CD4-positive, alpha-beta T cell (primary cell): ENCODE measurements at regions not wholly inside any gene's neighbourhood (a gene's known extent, or its start where the extent isn't known, plus 50 kb on each side); places are given as distances from the start of the nearest gene placed in this dataset.
"Not testable (repeated sequence)": the region's sequence is repeated elsewhere in the genome, so short reads cannot be mapped to it uniquely, and the experiment has no call there.

Experiments
- ATAC-seq: fragments of 200-7000 bp; cut with Tn5 transposase; one replicate; pipeline ENCODE4 v1.10.0; 2022; ENCODE audit warnings: mild to moderate bottlenecking; ENCODE audit not compliant: poor library complexity
- CTCF ChIA-PET: fragments of 350-600 bp; sonication (Branson Sonifier 250); formaldehyde crosslinking; loops from one replicate; lab custom pipeline; 2021; ENCODE audit warnings: antibody characterized with exemption, inconsistent platforms; lab: Charles Lee
- POLR2A ChIA-PET: fragments of 350-600 bp; sonication (Branson Sonifier 250); formaldehyde crosslinking; loops from one replicate; lab custom pipeline; 2021; ENCODE audit warnings: antibody characterized with exemption, inconsistent platforms; lab: Charles Lee
- DNase-seq, 14 experiments: peaks; one replicate each; pipeline ENCODE4 v3.0.0-alpha.2; 2013 to 2020; ENCODE audit warnings: mixed read lengths in 2 of 14
- H3K27ac ChIP-seq, 2 donors: one replicate each; pipeline versions ENCODE4 v1.5.1 to v1.7.0; 2013; ENCODE audit warnings: low read length in 2 of 2, low read depth in 1 of 2, mild to moderate bottlenecking in 1 of 2
- H3K27me3 ChIP-seq, 2 experiments: 1 replicate in 1 of 2; 2 replicates in 1 of 2; pipeline versions ENCODE4 v1.6.1 to v1.7.0; 2013; ENCODE audit warnings: low read length in 2 of 2, control low read depth in 1 of 2, mild to moderate bottlenecking in 1 of 2, moderate library complexity in 1 of 2; ENCODE audit not compliant: insufficient read depth in 2 of 2, control insufficient read depth in 1 of 2
- H3K36me3 ChIP-seq: one replicate; pipeline ENCODE4 v1.6.1; 2013; ENCODE audit warnings: low read length, control low read depth; ENCODE audit not compliant: insufficient read depth
- H3K4me1 ChIP-seq: one replicate; pipeline ENCODE4 v1.6.1; 2013; ENCODE audit warnings: low read length, control low read depth; ENCODE audit not compliant: insufficient read depth
- H3K4me3 ChIP-seq: one replicate; pipeline ENCODE4 v1.5.1; 2013; ENCODE audit warnings: mild to moderate bottlenecking, low read length, moderate library complexity
- H3K9me3 ChIP-seq, 2 experiments: 1 replicate in 1 of 2; 2 replicates in 1 of 2; pipeline versions ENCODE4 v1.6.1 to v1.7.0; 2013; ENCODE audit warnings: low read length in 2 of 2, mild to moderate bottlenecking in 2 of 2, control low read depth in 1 of 2, moderate library complexity in 1 of 2; ENCODE audit not compliant: control insufficient read depth in 1 of 2, insufficient read depth in 1 of 2
- H3K27ac Mint-ChIP-seq: one replicate; pipeline ENCODE4 v1.8.0; 2020; ENCODE audit warnings: mixed read lengths
- H3K27me3 Mint-ChIP-seq: one replicate; pipeline ENCODE4 v1.8.0; 2021; ENCODE audit warnings: mixed read lengths
- H3K36me3 Mint-ChIP-seq: one replicate; pipeline ENCODE4 v1.8.0; 2021; ENCODE audit warnings: low read depth, mixed read lengths
- H3K4me1 Mint-ChIP-seq: one replicate; pipeline ENCODE4 v1.8.0; 2021; ENCODE audit warnings: low read depth, mixed read lengths
- H3K4me3 Mint-ChIP-seq: one replicate; pipeline ENCODE4 v1.8.0; 2020; ENCODE audit warnings: mild to moderate bottlenecking, mixed read lengths
- H3K9me3 Mint-ChIP-seq: one replicate; pipeline ENCODE4 v1.8.0; 2020; ENCODE audit warnings: mixed read lengths
- intact Hi-C, 2 experiments: fragments of 100-400 bp; cut with DNase I in 1 of 2; cut with micrococcal nuclease in 1 of 2; formaldehyde crosslinking; loops; one replicate each; pipeline versions ENCODE4 v1.15.1 to v1.9.0; 2023 to 2025; cut with DNase I, micrococcal nuclease

GRCh38 chr21:10449451-10449850 is 71.9 kb upstream of the TPTE start:
- H3K36me3 ChIP-seq, H3K27ac Mint-ChIP-seq, POLR2A ChIA-PET, CTCF ChIA-PET, DNase-seq, intact Hi-C loops, H3K4me1 Mint-ChIP-seq, H3K4me1 ChIP-seq, H3K4me3 ChIP-seq, ATAC-seq, H3K27me3 ChIP-seq, H3K27me3 Mint-ChIP-seq, H3K4me3 Mint-ChIP-seq, H3K27ac ChIP-seq, H3K36me3 Mint-ChIP-seq: not testable (repeated sequence)
- peaks cover 8 to 20% of the 10 kb centered on the region in 2 experiments for H3K9me3 ChIP-seq
- peaks cover 15% of the 10 kb centered on the region for H3K9me3 Mint-ChIP-seq

GRCh38 chr21:10451274-10451673 is 70.1 kb upstream of the TPTE start:
- POLR2A ChIA-PET, H3K4me1 ChIP-seq, H3K27ac Mint-ChIP-seq, H3K36me3 ChIP-seq, H3K27ac ChIP-seq, intact Hi-C loops, H3K27me3 ChIP-seq, H3K4me3 ChIP-seq, H3K36me3 Mint-ChIP-seq, DNase-seq, H3K27me3 Mint-ChIP-seq, CTCF ChIA-PET, ATAC-seq, H3K4me3 Mint-ChIP-seq, H3K4me1 Mint-ChIP-seq: not testable (repeated sequence)
- peaks cover 13 to 21% of the 10 kb centered on the region in 2 experiments for H3K9me3 ChIP-seq
- H3K9me3 Mint-ChIP-seq, result peaks cover 10% of the 10 kb centered on the region

- H3K4me3 ChIP-seq, POLR2A ChIA-PET, CTCF ChIA-PET, H3K4me3 Mint-ChIP-seq, ATAC-seq, intact Hi-C loops, DNase-seq, H3K27ac ChIP-seq, H3K9me3 Mint-ChIP-seq, H3K27ac Mint-ChIP-seq, H3K36me3 Mint-ChIP-seq, H3K27me3 Mint-ChIP-seq, H3K27me3 ChIP-seq, H3K36me3 ChIP-seq, H3K4me1 ChIP-seq, H3K4me1 Mint-ChIP-seq: not testable (repeated sequence)
- H3K9me3 ChIP-seq, result peaks cover 13 to 29% of the 10 kb centered on the region in 2 experiments
Measured at GRCh38 chr21:10457765-10458164, 63.6 kb upstream of the TPTE start.

GRCh38 chr21:10460957-10461356 is 60.4 kb upstream of the TPTE start:
- H3K27me3 Mint-ChIP-seq, ATAC-seq, H3K36me3 Mint-ChIP-seq, H3K27me3 ChIP-seq, H3K4me1 Mint-ChIP-seq, DNase-seq, intact Hi-C loops, H3K4me1 ChIP-seq, H3K4me3 ChIP-seq, H3K9me3 Mint-ChIP-seq, H3K36me3 ChIP-seq, CTCF ChIA-PET, POLR2A ChIA-PET, H3K27ac ChIP-seq, H3K4me3 Mint-ChIP-seq, H3K27ac Mint-ChIP-seq: not testable (repeated sequence)
- peaks cover 21 to 45% of the 10 kb centered on the region in 2 experiments for H3K9me3 ChIP-seq

GRCh38 chr21:10461445-10461844 is 59.9 kb upstream of the TPTE start:
- DNase-seq, CTCF ChIA-PET, H3K4me1 ChIP-seq, H3K36me3 ChIP-seq, H3K27me3 ChIP-seq, ATAC-seq, H3K4me3 Mint-ChIP-seq, H3K27ac ChIP-seq, H3K4me3 ChIP-seq, POLR2A ChIA-PET, H3K4me1 Mint-ChIP-seq, H3K27ac Mint-ChIP-seq, intact Hi-C loops, H3K36me3 Mint-ChIP-seq, H3K9me3 Mint-ChIP-seq, H3K27me3 Mint-ChIP-seq: not testable (repeated sequence)
- peaks cover 18 to 45% of the 10 kb centered on the region in 2 experiments for H3K9me3 ChIP-seq
